ENCODE measurements at regions not wholly inside any gene's neighbourhood (a gene's known extent, or its start where the extent isn't known, plus 50 kb on each side); places are given as distances from the start of the nearest gene placed in this dataset.
A peak's percentile ranks its signal among the peaks of the same experiment; 100 is the strongest.

- 40 to 43% methylated on average over 2 of the region's 2 CpGs for WGBS, 2 donors
- Histone ChIP-seq H3K4me1 (no peaks in the 10 kb centered on the region), H3K4me3 (no peak overlapping the region), H3K27ac (no peak overlapping the region), H3K27me3 (no peaks in the 10 kb centered on the region), H3K36me3 (replicated peaks in 1 of 2; ENCODE audit: insufficient read depth in 1 of 2, low read depth in 2 of 2) (no peaks in the 10 kb centered on the region), H3K9me3 (no peaks in the 10 kb centered on the region)
- no peak for TF ChIP-seq CTCF (IDR thresholded peaks at IDR 0.05)
- TF ChIP-seq POLR2A (IDR thresholded peaks at IDR 0.05), result no peak
- DNase-seq (no peak), ATAC-seq (no peak)
- intact Hi-C loops (cut with DNase I), result no loop called here
Measured at GRCh38 chr6:86558318-86558717, 379.0 kb upstream of the HTR1E start.

- ATAC-seq (no peak), DNase-seq (no peak)
- H3K9me3 ChIP-seq, result no peaks in the 10 kb centered on the region
- H3K36me3 ChIP-seq (replicated peaks in 1 of 2; ENCODE audit: insufficient read depth in 1 of 2, low read depth in 2 of 2), result no peaks in the 10 kb centered on the region
- no peak overlapping the region for H3K27ac ChIP-seq
- WGBS, 2 donors, result 30 to 44% methylated on average over 2 of the region's 2 CpGs
- intact Hi-C loops (cut with DNase I), result no loop called here
- no peaks in the 10 kb centered on the region for H3K27me3 ChIP-seq
- no peak overlapping the region for H3K4me3 ChIP-seq
- H3K4me1 ChIP-seq, result no peaks in the 10 kb centered on the region
- TF ChIP-seq POLR2A (IDR thresholded peaks at IDR 0.05), result no peak
- no peak for TF ChIP-seq CTCF (IDR thresholded peaks at IDR 0.05)
Measured at GRCh38 chr6:86537292-86537861, 400.0 kb upstream of the HTR1E start.

GRCh38 chr6:86536121-86536520, 401.2 kb upstream of the HTR1E start:
- no peak overlapping the region for H3K27ac ChIP-seq
- intact Hi-C loops (cut with DNase I), result no loop called here
- TF ChIP-seq CTCF (IDR thresholded peaks at IDR 0.05), result no peak
- no peak for TF ChIP-seq POLR2A (IDR thresholded peaks at IDR 0.05)
- ATAC-seq (no peak), DNase-seq (no peak)
- no peak overlapping the region for H3K4me3 ChIP-seq
- no peaks in the 10 kb centered on the region for H3K9me3 ChIP-seq
- H3K36me3 ChIP-seq (replicated peaks in 1 of 2; ENCODE audit: insufficient read depth in 1 of 2, low read depth in 2 of 2), result no peaks in the 10 kb centered on the region
- no peaks in the 10 kb centered on the region for H3K27me3 ChIP-seq
- no peaks in the 10 kb centered on the region for H3K4me1 ChIP-seq

- no peaks in the 10 kb centered on the region for H3K9me3 ChIP-seq
- DNase-seq (no peak), ATAC-seq (peak; percentile 24)
- H3K27ac ChIP-seq, result no peak overlapping the region
- H3K27me3 ChIP-seq, result no peaks in the 10 kb centered on the region
- WGBS, 2 donors, result 0 to 22% methylated on average over 1 of the region's 1 CpG
- intact Hi-C loops (cut with DNase I), result no loop called here
- H3K4me1 ChIP-seq, result no peaks in the 10 kb centered on the region
- H3K4me3 ChIP-seq, result no peak overlapping the region
- no peak for TF ChIP-seq CTCF (IDR thresholded peaks at IDR 0.05)
- no peak for TF ChIP-seq POLR2A (IDR thresholded peaks at IDR 0.05)
- no peaks in the 10 kb centered on the region for H3K36me3 ChIP-seq (replicated peaks in 1 of 2; ENCODE audit: insufficient read depth in 1 of 2, low read depth in 2 of 2)
Measured at GRCh38 chr6:86535100-86535499, 402.2 kb upstream of the HTR1E start.

GRCh38 chr6:86529635-86530034, 407.7 kb upstream of the HTR1E start:
- intact Hi-C loops (cut with DNase I), result no loop called here
- TF ChIP-seq CTCF (IDR thresholded peaks at IDR 0.05), result no peak
- no peak for TF ChIP-seq POLR2A (IDR thresholded peaks at IDR 0.05)

More at GRCh38 chr6:86529635-86530034, 407.7 kb upstream of the HTR1E start:
- Histone ChIP-seq H3K27me3 (no peaks in the 10 kb centered on the region), H3K9me3 (no peaks in the 10 kb centered on the region), H3K4me3 (no peak overlapping the region), H3K4me1 (no peaks in the 10 kb centered on the region), H3K27ac (no peak overlapping the region), H3K36me3 (replicated peaks in 1 of 2; ENCODE audit: insufficient read depth in 1 of 2, low read depth in 2 of 2) (no peaks in the 10 kb centered on the region)
- ATAC-seq (no peak), DNase-seq (no peak)
- WGBS, 2 donors, result 85 to 96% methylated on average over 1 of the region's 1 CpG

All from body of pancreas (tissue), 4 donors.